SK-N-SH (cell line): ENCODE measurements at regions not wholly inside any gene's neighbourhood (a gene's known extent, or its start where the extent isn't known, plus 50 kb on each side); places are given as distances from the start of the nearest gene placed in this dataset.

ENCODE experiments used
- CTCF ChIA-PET: fragments of 300-600, 350-600 bp; formaldehyde crosslinking; extraction: SDS; loops from one replicate; lab custom pipeline; 2021; lab: Yijun Ruan, JAX
- POLR2A ChIA-PET: fragments of 350-600 bp; sonication (Branson Sonifier 250); formaldehyde crosslinking; extraction: SDS; loops from one replicate; lab custom pipeline; 2020; ENCODE audit warnings: antibody characterized with exemption, inconsistent platforms; lab: Yijun Ruan, JAX
- DNase-seq: peaks from one replicate; pipeline ENCODE4 v3.0.0; 2012
- H2AFZ ChIP-seq: fragments of 200-600 bp; sonication (generic); 2 replicates; pipeline ENCODE4 v1.8.1; 2016; ENCODE audit warnings: antibody characterized with exemption, mild to moderate bottlenecking, low read depth
- H3F3A ChIP-seq: fragments of 200-600 bp; sonication (generic); replicated peaks from 2 replicates; pipeline ENCODE3; 2016; ENCODE audit warnings: antibody characterized with exemption, mild to moderate bottlenecking; ENCODE audit not compliant: insufficient read depth
- H3K27ac ChIP-seq, 2 experiments: fragments of 200-500 bp in 1 of 2; fragments of 200-600 bp in 1 of 2; sonication (Bioruptor generic) in 1 of 2; sonication (generic), shearing (Covaris generic) in 1 of 2; 2 replicates each; pipeline versions ENCODE4 v1.5.1 to v1.6.1; 2014 to 2016; ENCODE audit warnings: low read depth in 2 of 2, inconsistent platforms in 1 of 2, low read length in 1 of 2, mild to moderate bottlenecking in 1 of 2, mixed read lengths in 1 of 2
- H3K27me3 ChIP-seq: fragments of 200-600 bp; sonication (generic), shearing (Covaris generic); 2 replicates; pipeline ENCODE4 v1.6.1; 2016; ENCODE audit warnings: mixed run types; ENCODE audit not compliant: insufficient read depth
- H3K36me3 ChIP-seq, 2 experiments: fragments of 200-500 bp in 1 of 2; fragments of 200-600 bp in 1 of 2; sonication (Bioruptor generic) in 1 of 2; sonication (generic) in 1 of 2; replicated peaks in 1 of 2; 2 replicates each; pipeline versions ENCODE3 to v1.5.1; 2014 to 2016; ENCODE audit warnings: low read length in 1 of 2, mild to moderate bottlenecking in 1 of 2; ENCODE audit not compliant: insufficient read depth in 2 of 2, control insufficient read depth in 1 of 2
- H3K4me1 ChIP-seq, 2 experiments: fragments of 200-500 bp in 1 of 2; fragments of 200-600 bp in 1 of 2; sonication (Bioruptor generic) in 1 of 2; sonication (generic), shearing (Covaris generic) in 1 of 2; 2 replicates each; pipeline versions ENCODE4 v1.5.1 to v1.6.1; 2014 to 2016; ENCODE audit warnings: low read depth in 1 of 2, low read length in 1 of 2, mixed run types in 1 of 2; ENCODE audit not compliant: insufficient read depth in 2 of 2, control insufficient read depth in 1 of 2
- H3K4me2 ChIP-seq: fragments of 200-600 bp; sonication (generic), shearing (Covaris generic); 2 replicates; pipeline ENCODE4 v1.6.1; 2017; ENCODE audit warnings: mixed run types
- H3K4me3 ChIP-seq, 2 experiments: fragments of 200-500 bp in 1 of 2; fragments of 200-600 bp in 1 of 2; sonication (Bioruptor generic) in 1 of 2; sonication (generic), shearing (Covaris generic) in 1 of 2; 2 replicates each; pipeline versions ENCODE4 v1.5.1 to v1.8.1; 2014 to 2016; ENCODE audit warnings: low read depth in 2 of 2, inconsistent platforms in 1 of 2, low read length in 1 of 2, mild to moderate bottlenecking in 1 of 2, mixed read lengths in 1 of 2, moderate library complexity in 1 of 2
- H3K79me2 ChIP-seq: fragments of 200-600 bp; sonication (generic); 2 replicates; pipeline ENCODE4 v1.8.1; 2017; ENCODE audit warnings: mild to moderate bottlenecking; ENCODE audit not compliant: insufficient read depth
- H3K9ac ChIP-seq: fragments of 200-600 bp; sonication (generic); 2 replicates; pipeline ENCODE4 v1.6.1; 2017; ENCODE audit warnings: mixed run types
- H3K9me2 ChIP-seq: fragments of 200-600 bp; sonication (generic); 2 replicates; pipeline ENCODE4 v1.6.1; 2017; ENCODE audit warnings: mixed run types
- H3K9me3 ChIP-seq: fragments of 200-600 bp; sonication (generic); 2 replicates; pipeline ENCODE4 v1.6.1; 2017; ENCODE audit warnings: mixed run types, mild to moderate bottlenecking, moderate library complexity
- H4K20me1 ChIP-seq: fragments of 200-600 bp; sonication (generic); 2 replicates; pipeline ENCODE4 v1.6.1; 2017; ENCODE audit warnings: mild to moderate bottlenecking, mixed run types; ENCODE audit not compliant: insufficient read depth
- CHD2 ChIP-seq: fragments of 150-350 bp; IDR thresholded peaks from 2 replicates; pipeline ENCODE4 v1.6.1; 2018; ENCODE audit warnings: low read length; ENCODE audit not compliant: partially characterized antibody
- ELF1 ChIP-seq: IDR thresholded peaks from 2 replicates; pipeline ENCODE4 v1.4.0; 2012
- EP300 ChIP-seq, 2 experiments: IDR thresholded peaks; 2 replicates each; pipeline versions ENCODE4 v1.4.0 to v1.6.1; 2012; ENCODE audit warnings: borderline replicate concordance in 1 of 2, low read depth in 1 of 2, low read length in 1 of 2
- EZH2phosphoT487 ChIP-seq: fragments of 200-600 bp; sonication (generic); IDR thresholded peaks from 2 replicates; pipeline ENCODE4 v1.6.1; 2017; ENCODE audit warnings: low read depth, mixed run types, mild to moderate bottlenecking, antibody characterized with exemption, moderate library complexity, borderline replicate concordance
- GABPA ChIP-seq: IDR thresholded peaks from 2 replicates; pipeline ENCODE4 v1.4.0; 2012; ENCODE audit warnings: low read depth, mild to moderate bottlenecking
- JUND ChIP-seq: IDR thresholded peaks from 2 replicates; pipeline ENCODE4 v1.4.0; 2012
- MEF2A ChIP-seq: IDR thresholded peaks from 2 replicates; pipeline ENCODE4 v1.4.0; 2012; ENCODE audit warnings: low read depth, borderline replicate concordance
- MXI1 ChIP-seq: IDR thresholded peaks from 2 replicates; pipeline ENCODE4 v1.6.1; 2012; ENCODE audit warnings: mild to moderate bottlenecking, low read depth, low read length, improper control_type of control experiment
- NFIC ChIP-seq: IDR thresholded peaks from 2 replicates; pipeline ENCODE4 v1.4.0; 2012; ENCODE audit warnings: borderline replicate concordance
- NRF1 ChIP-seq: IDR thresholded peaks from 2 replicates; pipeline ENCODE4 v1.6.1; 2012; ENCODE audit warnings: low read depth, mild to moderate bottlenecking, low read length
- RAD21 ChIP-seq: IDR thresholded peaks from 2 replicates; pipeline ENCODE4 v1.6.1; 2012; ENCODE audit warnings: mild to moderate bottlenecking, low read length
- RXRA ChIP-seq: IDR thresholded peaks from 2 replicates; pipeline ENCODE4 v1.4.0; 2012; ENCODE audit warnings: low read depth, mild to moderate bottlenecking, borderline replicate concordance
- SIN3A ChIP-seq: IDR thresholded peaks from 2 replicates; pipeline ENCODE4 v1.6.1; 2012; ENCODE audit warnings: low read depth, mild to moderate bottlenecking, low read length, moderate library complexity, borderline replicate concordance
- SMC3 ChIP-seq: IDR thresholded peaks from 2 replicates; pipeline ENCODE4 v1.6.1; 2012; ENCODE audit warnings: low read depth, low read length, improper control_type of control experiment
- TEAD4 ChIP-seq: IDR thresholded peaks from 2 replicates; pipeline ENCODE4 v1.4.0; 2012; ENCODE audit warnings: mild to moderate bottlenecking, borderline replicate concordance; ENCODE audit not compliant: insufficient read depth
- ZBTB33 ChIP-seq: IDR thresholded peaks from 2 replicates; pipeline ENCODE4 v1.4.0; 2012; ENCODE audit warnings: low read depth, borderline replicate concordance
- WGBS: methylation state at CpG from one replicate; pipeline ENCODE4 v1.1.6; 2017; ENCODE audit warnings: low lambda C conversion rate; 5-methylcytosine and 5-hydroxymethylcytosine counted together
- TF ChIP-seq, protein P1 (sequence below): IDR thresholded peaks from 2 replicates; pipeline ENCODE4; 2012

DNA sequence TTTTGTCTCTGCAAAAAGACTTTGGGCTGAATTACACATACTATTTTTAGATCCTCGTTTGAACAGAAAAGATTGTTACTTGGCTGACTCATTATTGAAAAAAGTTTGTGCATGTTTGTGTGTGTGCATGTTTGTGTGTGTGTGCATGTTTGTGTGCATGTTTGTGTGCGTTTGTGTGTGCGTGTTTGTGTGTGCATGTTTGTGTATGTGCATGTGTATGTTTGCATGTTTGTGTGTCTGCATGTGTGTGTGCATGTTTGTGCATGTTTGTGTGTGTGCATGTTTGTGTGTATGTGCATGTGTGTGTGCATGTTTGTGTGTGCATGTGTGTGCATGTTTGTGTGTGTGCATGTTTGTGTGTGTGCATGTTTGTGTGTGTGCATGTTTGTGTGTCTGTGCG, 201.1 kb upstream of the FAT1 start:
- Histone ChIP-seq H3K27me3 (no peaks in the 10 kb centered on the region), H4K20me1 (no peaks in the 10 kb centered on the region), H3K79me2 (no peaks in the 10 kb centered on the region), H3K9ac (no peak overlapping the region), H3K4me2 (no peak overlapping the region), H3K9me2 (no peaks in the 10 kb centered on the region), H3K9me3 (no peaks in the 10 kb centered on the region), H3K27ac (no peak overlapping the region), H3K4me3 (no peak overlapping the region), H3K36me3 (no peaks in the 10 kb centered on the region), H3F3A (no peaks in the 10 kb centered on the region), H3K4me1 (no peaks in the 10 kb centered on the region), H2AFZ (no peak overlapping the region)
- 27% methylated on average over 4 of the region's 4 CpGs for WGBS
- no peak for DNase-seq
- ChIA-PET CTCF (no interaction called here), POLR2A (no interaction called here)
- no peak for TF ChIP-seq CHD2
- TF ChIP-seq JUND: no peak
- no peak for TF ChIP-seq RAD21
- no peak for TF ChIP-seq NFIC
- TF ChIP-seq EZH2phosphoT487: no peak
- TF ChIP-seq MEF2A: no peak
- TF ChIP-seq RXRA: no peak
- TF ChIP-seq MXI1: no peak
- no peak for TF ChIP-seq TEAD4
- no peak for TF ChIP-seq GABPA
- no peak for TF ChIP-seq NRF1
- TF ChIP-seq EP300 (IDR thresholded peaks at IDR 0.05; ENCODE audit: borderline replicate concordance in 1 of 2, low read depth in 1 of 2, low read length in 1 of 2): no peak
- no peak for TF ChIP-seq ELF1
- no peak for TF ChIP-seq SIN3A
- no peak for TF ChIP-seq ZBTB33
- TF ChIP-seq SMC3: no peak

- CTCF ChIA-PET: no interaction called here
Observed at GRCh38 chr4:186927624-186928023, 204.0 kb upstream of the FAT1 start.

More at GRCh38 chr4:186927624-186928023, 204.0 kb upstream of the FAT1 start:
- H3K36me3 ChIP-seq: no peaks in the 10 kb centered on the region
- no peaks in the 10 kb centered on the region for H3K27me3 ChIP-seq
- no peaks in the 10 kb centered on the region for H3F3A ChIP-seq
- no peak for DNase-seq
- no peak overlapping the region for H2AFZ ChIP-seq
- H3K4me1 ChIP-seq: no peaks in the 10 kb centered on the region
- no peaks in the 10 kb centered on the region for H4K20me1 ChIP-seq
- WGBS: 34% methylated on average over 2 of the region's 2 CpGs
- no peaks in the 10 kb centered on the region for H3K9me2 ChIP-seq
- H3K27ac ChIP-seq: no peak overlapping the region
- no peak for TF ChIP-seq MXI1
- TF ChIP-seq CHD2: no peak
- TF ChIP-seq, protein P1, sequence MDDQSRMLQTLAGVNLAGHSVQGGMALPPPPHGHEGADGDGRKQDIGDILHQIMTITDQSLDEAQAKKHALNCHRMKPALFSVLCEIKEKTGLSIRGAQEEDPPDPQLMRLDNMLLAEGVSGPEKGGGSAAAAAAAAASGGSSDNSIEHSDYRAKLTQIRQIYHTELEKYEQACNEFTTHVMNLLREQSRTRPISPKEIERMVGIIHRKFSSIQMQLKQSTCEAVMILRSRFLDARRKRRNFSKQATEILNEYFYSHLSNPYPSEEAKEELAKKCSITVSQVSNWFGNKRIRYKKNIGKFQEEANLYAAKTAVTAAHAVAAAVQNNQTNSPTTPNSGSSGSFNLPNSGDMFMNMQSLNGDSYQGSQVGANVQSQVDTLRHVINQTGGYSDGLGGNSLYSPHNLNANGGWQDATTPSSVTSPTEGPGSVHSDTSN: no peak
- no peak for TF ChIP-seq RAD21
- TF ChIP-seq SMC3: no peak
- no peak for TF ChIP-seq EZH2phosphoT487
- H3K79me2 ChIP-seq: no peaks in the 10 kb centered on the region
- no peak overlapping the region for H3K4me3 ChIP-seq
- no peak overlapping the region for H3K9ac ChIP-seq
- POLR2A ChIA-PET: no interaction called here
- H3K9me3 ChIP-seq: no peaks in the 10 kb centered on the region
- no peak overlapping the region; the same call in 1 of the 2 replicates for H3K4me2 ChIP-seq
